ENCODE measurements at regions not wholly inside any gene's neighbourhood (a gene's known extent, or its start where the extent isn't known, plus 50 kb on each side); places are given as distances from the start of the nearest gene placed in this dataset.

GRCh38 chr2:146040051-146040450 is 1520.1 kb upstream of the ZEB2 start:
- Histone ChIP-seq H3F3A (replicated peaks; ENCODE audit: low read depth) (no peaks in the 10 kb centered on the region), H3K9me2 (ENCODE audit: insufficient read depth) (no peaks in the 10 kb centered on the region), H3K79me2 (replicated peaks; ENCODE audit: insufficient read depth) (no peaks in the 10 kb centered on the region), H3K4me3 (no peak overlapping the region), H3K27me3 (ENCODE audit: insufficient read depth) (no peaks in the 10 kb centered on the region), H3K36me3 (ENCODE audit: insufficient read depth) (no peaks in the 10 kb centered on the region), H3K4me1 (ENCODE audit: insufficient read depth) (peaks cover 7% of the 10 kb centered on the region; the same call in 1 of the 2 replicates), H3K27ac (ENCODE audit: low read depth) (no peak overlapping the region), H3K4me2 (no peak overlapping the region), H2AFZ (no peak overlapping the region), H4K20me1 (replicated peaks; ENCODE audit: insufficient read depth) (no peaks in the 10 kb centered on the region)
- no peaks in the 10 kb centered on the region for H3K9me3 Mint-ChIP-seq
- ATAC-seq (no peak), DNase-seq (ENCODE audit: low spot score) (no peak)
- no peaks in the 10 kb centered on the region for H3K27me3 Mint-ChIP-seq (ENCODE audit: insufficient read depth, low read depth, poor library complexity)
- TF ChIP-seq POLR2AphosphoS5 (IDR thresholded peaks at IDR 0.05; ENCODE audit: low read depth) = no peak
- peaks cover 20% of the 10 kb centered on the region; the same call in 2 of the 3 replicates for H3K4me1 Mint-ChIP-seq
- H3K4me3 Mint-ChIP-seq = no peak overlapping the region
- H3K27ac Mint-ChIP-seq = no peak overlapping the region
- no peaks in the 10 kb centered on the region for H3K36me3 Mint-ChIP-seq (ENCODE audit: low read depth)

DNA sequence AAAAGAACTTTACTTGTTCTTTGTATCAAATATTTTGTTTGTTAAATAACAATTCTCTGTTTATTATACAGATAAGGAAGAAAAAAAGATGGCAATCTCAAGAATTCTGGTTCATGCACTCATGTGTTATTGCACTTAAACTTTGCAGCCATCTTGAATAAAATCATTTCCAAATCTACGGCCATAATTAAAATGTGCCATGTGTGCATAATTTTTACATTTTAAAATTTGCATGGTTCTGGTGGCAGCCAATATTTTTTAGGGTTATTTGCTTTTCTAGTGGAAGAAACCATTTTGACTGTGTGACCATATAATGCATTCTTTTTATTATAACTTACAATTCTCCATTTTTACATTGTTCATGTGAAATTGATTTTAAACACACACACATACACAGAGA is 1518.1 kb upstream of the ZEB2 start:
- DNase-seq (ENCODE audit: low spot score) (no peak), ATAC-seq (no peak)
- H2AFZ ChIP-seq = no peak overlapping the region
- peaks cover 20% of the 10 kb centered on the region; the same call in 2 of the 3 replicates for H3K4me1 Mint-ChIP-seq
- peaks cover 7% of the 10 kb centered on the region; the same call in 1 of the 2 replicates for H3K4me1 ChIP-seq (ENCODE audit: insufficient read depth)
- H3K79me2 ChIP-seq (replicated peaks; ENCODE audit: insufficient read depth) = no peaks in the 10 kb centered on the region
- no peak overlapping the region for H3K4me2 ChIP-seq
- no peak overlapping the region for H3K27ac Mint-ChIP-seq
- H3K36me3 Mint-ChIP-seq (ENCODE audit: low read depth) = no peaks in the 10 kb centered on the region
- H4K20me1 ChIP-seq (replicated peaks; ENCODE audit: insufficient read depth) = no peaks in the 10 kb centered on the region
- TF ChIP-seq STAT1 (IDR thresholded peaks at IDR 0.05; ENCODE audit: unreplicated experiment) (no peak), ZNF114 (CRISPR knock-in tag; IDR thresholded peaks at IDR 0.05) (no peak), CTCF (conservative IDR thresholded peaks at IDR 0.05; ENCODE audit: low read depth in 2 of 2) (no peak), REST (IDR thresholded peaks at IDR 0.05; ENCODE audit: unreplicated experiment) (no peak), CREB1 (CRISPR knock-in tag; IDR thresholded peaks at IDR 0.05; ENCODE audit: low read depth) (no peak), POLR2AphosphoS5 (IDR thresholded peaks at IDR 0.05; ENCODE audit: low read depth) (no peak), NANOG (IDR thresholded peaks at IDR 0.05; ENCODE audit: borderline replicate concordance) (no peak)
- TF ChIP-seq, protein P1, sequence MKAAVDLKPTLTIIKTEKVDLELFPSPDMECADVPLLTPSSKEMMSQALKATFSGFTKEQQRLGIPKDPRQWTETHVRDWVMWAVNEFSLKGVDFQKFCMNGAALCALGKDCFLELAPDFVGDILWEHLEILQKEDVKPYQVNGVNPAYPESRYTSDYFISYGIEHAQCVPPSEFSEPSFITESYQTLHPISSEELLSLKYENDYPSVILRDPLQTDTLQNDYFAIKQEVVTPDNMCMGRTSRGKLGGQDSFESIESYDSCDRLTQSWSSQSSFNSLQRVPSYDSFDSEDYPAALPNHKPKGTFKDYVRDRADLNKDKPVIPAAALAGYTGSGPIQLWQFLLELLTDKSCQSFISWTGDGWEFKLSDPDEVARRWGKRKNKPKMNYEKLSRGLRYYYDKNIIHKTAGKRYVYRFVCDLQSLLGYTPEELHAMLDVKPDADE (IDR thresholded peaks at IDR 0.05) = no peak
- H3K36me3 ChIP-seq (ENCODE audit: insufficient read depth) = no peaks in the 10 kb centered on the region
- H3K27ac ChIP-seq (ENCODE audit: low read depth) = no peak overlapping the region
- H3K27me3 Mint-ChIP-seq (ENCODE audit: insufficient read depth, low read depth, poor library complexity) = no peaks in the 10 kb centered on the region
- H3K4me3 ChIP-seq = no peak overlapping the region
- no peaks in the 10 kb centered on the region for H3K9me3 Mint-ChIP-seq
- no peaks in the 10 kb centered on the region for H3K9me2 ChIP-seq (ENCODE audit: insufficient read depth)
- H3F3A ChIP-seq (replicated peaks; ENCODE audit: low read depth) = no peaks in the 10 kb centered on the region
- H3K4me3 Mint-ChIP-seq = no peak overlapping the region
- no peaks in the 10 kb centered on the region for H3K27me3 ChIP-seq (ENCODE audit: insufficient read depth)

All from GM23338 (cell line).